Mucosa of rectum (tissue), 2 donors: ENCODE measurements at regions not wholly inside any gene's neighbourhood (a gene's known extent, or its start where the extent isn't known, plus 50 kb on each side); places are given as distances from the start of the nearest gene placed in this dataset.

ENCODE experiments used
- H3K27ac ChIP-seq, 2 donors: one replicate each; pipeline ENCODE4 v1.7.0; 2013; ENCODE audit warnings: inconsistent platforms in 2 of 2, low read depth in 2 of 2, low read length in 2 of 2
- H3K27me3 ChIP-seq, 2 donors: one replicate each; pipeline ENCODE4 v1.7.0; 2013; ENCODE audit warnings: low read length in 2 of 2; ENCODE audit not compliant: control insufficient read depth in 2 of 2, insufficient read depth in 2 of 2
- H3K36me3 ChIP-seq, 2 donors: one replicate each; pipeline ENCODE4 v1.7.0; 2013; ENCODE audit warnings: low read length in 2 of 2; ENCODE audit not compliant: control insufficient read depth in 2 of 2, insufficient read depth in 2 of 2
- H3K4me1 ChIP-seq, 2 donors: one replicate each; pipeline ENCODE4 v1.7.0; 2013; ENCODE audit warnings: low read length in 2 of 2, mild to moderate bottlenecking in 1 of 2; ENCODE audit not compliant: control insufficient read depth in 2 of 2, insufficient read depth in 2 of 2
- H3K4me3 ChIP-seq, 2 donors: one replicate each; pipeline ENCODE4 v1.7.0; 2013; ENCODE audit warnings: low read length in 2 of 2
- H3K9ac ChIP-seq, 2 donors: one replicate each; pipeline ENCODE4 v1.7.0; 2013; ENCODE audit warnings: low read length in 2 of 2, low read depth in 1 of 2, mild to moderate bottlenecking in 1 of 2
- H3K9me3 ChIP-seq, 2 donors: one replicate each; pipeline ENCODE4 v1.7.0; 2013; ENCODE audit warnings: low read length in 2 of 2; ENCODE audit not compliant: control insufficient read depth in 2 of 2
- donor health status: healthy.
- donor health status: Normal muscosa, but diverticular disease.

DNA sequence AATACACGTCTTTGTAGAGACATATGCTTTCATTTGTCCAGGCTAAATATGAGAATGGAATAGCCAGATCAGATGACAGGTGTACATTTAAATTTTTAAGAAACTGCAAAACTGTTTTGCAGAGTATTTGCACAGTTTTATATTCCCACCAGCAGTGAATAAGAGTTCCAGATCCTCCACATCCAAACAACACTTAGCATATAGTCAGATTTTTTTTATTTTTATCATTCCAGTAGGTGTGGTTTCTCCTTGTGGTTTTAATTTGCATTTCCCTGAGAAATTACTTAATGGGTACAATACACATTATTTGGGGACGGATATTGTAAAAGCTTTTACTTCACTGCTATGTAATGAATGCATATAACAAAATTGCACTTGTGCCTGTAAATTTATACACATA is 56.7 kb upstream of the IRF2 start:
- Histone ChIP-seq H3K9ac (no peak overlapping the region), H3K4me1 (peaks cover 2 to 4% of the 10 kb centered on the region in 2 donors), H3K36me3 (no peaks in the 10 kb centered on the region), H3K4me3 (no peak overlapping the region), H3K9me3 (no peaks in the 10 kb centered on the region), H3K27ac (no peak overlapping the region), H3K27me3 (no peaks in the 10 kb centered on the region)

- Histone ChIP-seq H3K27me3 (no peaks in the 10 kb centered on the region), H3K9me3 (no peaks in the 10 kb centered on the region), H3K4me1 (peaks cover 0 to 3% of the 10 kb centered on the region in 2 donors), H3K27ac (no peak overlapping the region), H3K9ac (no peak overlapping the region), H3K36me3 (no peaks in the 10 kb centered on the region), H3K4me3 (no peak overlapping the region)
Observed at GRCh38 chr4:184529283-184529682, 54.9 kb upstream of the IRF2 start.

GRCh38 chr4:184528713-184529112 is 54.4 kb upstream of the IRF2 start:
- Histone ChIP-seq H3K4me1 (peaks cover 0 to 3% of the 10 kb centered on the region in 2 donors), H3K4me3 (no peak overlapping the region), H3K9me3 (no peaks in the 10 kb centered on the region), H3K36me3 (no peaks in the 10 kb centered on the region), H3K27me3 (no peaks in the 10 kb centered on the region), H3K9ac (no peak overlapping the region), H3K27ac (no peak overlapping the region)

GRCh38 chr4:184528051-184528450 is 53.7 kb upstream of the IRF2 start:
- Histone ChIP-seq H3K9me3 (no peaks in the 10 kb centered on the region), H3K27ac (no peak overlapping the region), H3K36me3 (no peaks in the 10 kb centered on the region), H3K9ac (no peak overlapping the region), H3K4me1 (no peaks in the 10 kb centered on the region), H3K4me3 (no peak overlapping the region), H3K27me3 (no peaks in the 10 kb centered on the region)

GRCh38 chr4:184526228-184526627 is 51.9 kb upstream of the IRF2 start:
- Histone ChIP-seq H3K9me3 (no peaks in the 10 kb centered on the region), H3K4me1 (no peaks in the 10 kb centered on the region), H3K36me3 (no peaks in the 10 kb centered on the region), H3K27me3 (no peaks in the 10 kb centered on the region), H3K4me3 (no peak overlapping the region), H3K27ac (no peak overlapping the region), H3K9ac (no peak overlapping the region)
